WI38 (cell line): ENCODE measurements at regions not wholly inside any gene's neighbourhood (a gene's known extent, or its start where the extent isn't known, plus 50 kb on each side); places are given as distances from the start of the nearest gene placed in this dataset.

ENCODE experiments used
- H3K4me3 ChIP-seq: 2 replicates; pipeline ENCODE4 v1.5.1; 2011; ENCODE audit warnings: low read depth, mild to moderate bottlenecking, control low read depth, low read length
- CTCF ChIP-seq: IDR thresholded peaks from 2 replicates; pipeline ENCODE4 v1.5.1; 2012; ENCODE audit warnings: low read depth, mild to moderate bottlenecking, control low read depth, low read length

- H3K4me3 ChIP-seq = no peak overlapping the region
- no peak for TF ChIP-seq CTCF
Observed at GRCh38 chr6:22708469-22708868, 139.1 kb downstream of the HDGFL1 start.

GRCh38 chr6:22709803-22710202 is 140.4 kb downstream of the HDGFL1 start:
- no peak overlapping the region for H3K4me3 ChIP-seq
- no peak for TF ChIP-seq CTCF

- no peak overlapping the region for H3K4me3 ChIP-seq
- no peak for TF ChIP-seq CTCF
Observed at GRCh38 chr6:22716721-22717120, 147.4 kb downstream of the HDGFL1 start.

GRCh38 chr6:22717915-22718314 is 148.5 kb downstream of the HDGFL1 start:
- no peak for TF ChIP-seq CTCF
- H3K4me3 ChIP-seq = no peak overlapping the region

GRCh38 chr6:22722913-22723312 is 153.5 kb downstream of the HDGFL1 start:
- no peak for TF ChIP-seq CTCF
- H3K4me3 ChIP-seq = no peak overlapping the region

GRCh38 chr6:22726966-22727365 is 157.6 kb downstream of the HDGFL1 start:
- TF ChIP-seq CTCF = no peak
- no peak overlapping the region for H3K4me3 ChIP-seq

- no peak for TF ChIP-seq CTCF
- no peak overlapping the region for H3K4me3 ChIP-seq
Observed at GRCh38 chr6:22727710-22728109, 158.3 kb downstream of the HDGFL1 start.
